SK-N-MC (cell line): ENCODE measurements at regions not wholly inside any gene's neighbourhood (a gene's known extent, or its start where the extent isn't known, plus 50 kb on each side); places are given as distances from the start of the nearest gene placed in this dataset.

Source experiments
- EZH2 ChIP-seq: fragments of 200-600 bp; sonication (generic); IDR thresholded peaks from one replicate; pipeline ENCODE4 v1.6.1; 2017; ENCODE audit warnings: antibody characterized with exemption
- FOXP2 ChIP-seq: optimal IDR thresholded peaks from 2 replicates; pipeline ENCODE3; 2011; ENCODE audit warnings: mild to moderate bottlenecking, moderate library complexity; ENCODE audit not compliant: insufficient read depth; ENCODE audit errors: extremely low read length, control extremely low read depth
- POLR2AphosphoS5 ChIP-seq: IDR thresholded peaks from 2 replicates; pipeline ENCODE4 v1.6.1; 2012; ENCODE audit warnings: mild to moderate bottlenecking, low read depth, low read length, borderline replicate concordance

GRCh38 chr10:6647811-6648526 is 67.9 kb upstream of the PRKCQ start:
- TF ChIP-seq POLR2AphosphoS5 = no peak
- no peak for TF ChIP-seq EZH2
- TF ChIP-seq FOXP2 = no peak
